Activated CD4-positive, alpha-beta T cell treated with anti-CD3 and anti-CD28 coated beads for 24 hours (primary cell): ENCODE measurements at regions not wholly inside any gene's neighbourhood (a gene's known extent, or its start where the extent isn't known, plus 50 kb on each side); places are given as distances from the start of the nearest gene placed in this dataset.

ENCODE experiments used
- DNase-seq, 2 donors: peaks; one replicate each; pipeline ENCODE4 v3.0.0-alpha.2; 2020; ENCODE audit warnings: low read depth in 2 of 2

DNA sequence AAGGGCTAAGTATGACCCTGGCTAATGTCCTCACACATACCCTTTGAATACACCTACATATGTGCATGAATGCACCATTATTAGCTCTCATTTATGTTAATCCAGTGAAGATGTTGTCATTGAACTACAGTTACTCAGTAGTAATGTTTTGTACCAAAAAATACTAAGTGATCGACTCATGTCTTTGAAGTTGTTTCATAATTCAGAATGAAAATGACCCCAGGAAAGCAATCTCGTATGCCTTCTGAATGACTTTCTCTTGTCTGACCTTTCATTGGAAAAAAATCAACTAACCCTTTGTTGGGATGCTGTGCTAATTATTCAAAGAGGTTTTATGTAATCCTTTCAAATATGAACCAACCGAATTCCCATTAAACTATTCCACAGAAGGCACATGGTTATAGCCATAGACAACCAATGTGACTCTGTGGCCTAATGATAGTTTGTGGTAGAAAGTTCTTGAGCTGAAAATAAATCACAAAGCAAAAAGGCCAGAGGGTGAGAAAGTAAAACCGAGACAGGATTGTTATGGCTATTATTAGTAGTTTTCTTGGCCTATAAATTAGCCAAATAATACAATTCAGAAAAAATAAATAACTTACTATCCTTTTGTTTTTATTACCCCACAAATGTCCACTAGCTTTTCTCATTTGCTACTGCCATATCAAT is 86.8 kb upstream of the STARD13 start:
- DNase-seq = no peak

DNA sequence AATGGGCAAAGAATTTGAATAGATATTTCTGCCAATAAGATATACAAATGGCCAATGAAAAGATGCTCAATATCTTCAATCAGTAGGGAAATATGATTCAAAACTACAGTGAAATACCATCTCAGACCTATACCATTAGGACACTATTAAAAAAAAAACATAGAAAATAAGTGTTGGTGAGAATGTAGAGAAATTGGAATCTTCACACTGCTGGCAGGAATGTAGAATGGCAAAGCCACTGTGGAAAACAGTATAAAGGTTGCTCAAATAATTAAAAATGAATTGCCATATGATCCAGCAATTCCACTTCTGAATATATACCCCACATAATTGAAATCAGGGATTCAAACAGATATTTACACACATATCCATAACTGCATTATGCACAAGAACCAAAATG is 88.1 kb upstream of the STARD13 start:
- DNase-seq = no peak

DNA sequence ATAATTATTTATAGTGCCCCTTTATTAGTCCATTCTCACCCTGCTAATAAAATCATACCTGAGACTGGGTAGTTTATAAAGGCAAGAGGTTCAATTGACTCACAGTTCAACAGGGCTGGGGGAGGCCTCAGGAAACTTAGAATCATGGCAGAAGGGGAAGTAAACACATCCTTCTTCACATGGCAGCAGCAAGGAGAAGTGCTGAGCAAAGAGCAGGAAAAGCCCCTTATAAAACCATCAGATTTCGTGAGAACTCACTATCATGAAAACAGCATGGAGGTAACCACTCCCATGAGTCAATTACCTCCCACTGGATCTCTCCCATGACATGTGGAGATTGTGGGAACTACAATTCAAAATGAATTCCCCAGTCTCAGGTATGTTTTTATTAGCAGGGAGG is 89.9 kb upstream of the STARD13 start:
- DNase-seq = no peak

DNA sequence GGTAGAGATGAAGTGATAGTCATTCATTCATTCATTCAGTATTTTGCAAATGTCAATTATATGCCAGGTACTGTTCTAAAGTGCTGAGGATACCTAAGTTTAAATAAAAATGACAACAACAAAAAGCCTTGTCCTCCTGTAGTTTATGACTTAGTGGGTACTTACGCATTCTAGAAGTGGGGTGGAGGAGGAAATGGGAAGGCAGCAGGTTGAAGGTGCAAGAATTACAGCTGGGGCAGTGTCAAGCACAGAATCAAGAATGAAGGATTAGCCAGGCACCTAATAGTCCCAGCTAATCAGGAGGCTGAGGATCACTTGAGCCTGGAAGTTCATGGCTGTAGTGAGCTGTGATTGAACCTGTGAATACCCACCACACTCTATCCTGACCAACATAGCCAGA is 90.7 kb upstream of the STARD13 start:
- no peak for DNase-seq

DNA sequence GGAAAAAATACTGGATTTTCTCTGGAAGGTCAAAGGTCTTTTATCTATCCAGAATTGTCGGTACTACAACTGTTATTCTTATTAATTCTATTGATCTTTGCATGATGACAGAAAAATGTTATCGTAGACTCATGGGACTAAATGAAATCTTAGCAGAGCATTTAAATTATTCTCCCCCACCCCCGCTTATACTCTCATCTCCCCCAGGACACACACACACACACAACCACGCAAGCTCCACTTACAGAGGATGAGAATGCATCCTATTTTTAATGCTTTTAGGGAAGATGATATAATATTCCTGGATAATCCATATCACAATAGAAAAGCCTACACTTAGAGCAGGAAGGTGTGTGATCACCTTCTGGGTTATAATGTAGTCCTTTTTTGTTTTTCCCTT is 91.9 kb upstream of the STARD13 start:
- DNase-seq = no peak

DNA sequence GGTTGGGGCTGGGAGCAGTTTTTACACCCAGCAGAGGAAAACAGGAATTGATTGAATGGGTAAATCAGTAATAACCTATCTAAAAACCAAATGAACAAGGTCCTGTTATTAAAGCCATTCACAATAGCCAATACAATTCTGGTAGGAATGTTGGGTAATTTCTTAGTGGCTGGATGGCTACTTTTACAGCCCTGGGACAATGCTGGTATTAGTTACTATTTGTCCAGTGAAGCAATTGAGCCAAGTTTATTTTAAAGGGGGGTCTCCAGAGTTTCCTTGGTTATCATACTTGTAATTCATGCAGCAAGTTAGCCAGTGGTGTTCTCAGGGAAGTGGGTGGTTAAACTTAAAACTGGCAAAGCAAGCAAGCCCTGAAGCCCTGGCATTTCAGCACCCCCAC is 92.3 kb upstream of the STARD13 start:
- DNase-seq = no peak

DNA sequence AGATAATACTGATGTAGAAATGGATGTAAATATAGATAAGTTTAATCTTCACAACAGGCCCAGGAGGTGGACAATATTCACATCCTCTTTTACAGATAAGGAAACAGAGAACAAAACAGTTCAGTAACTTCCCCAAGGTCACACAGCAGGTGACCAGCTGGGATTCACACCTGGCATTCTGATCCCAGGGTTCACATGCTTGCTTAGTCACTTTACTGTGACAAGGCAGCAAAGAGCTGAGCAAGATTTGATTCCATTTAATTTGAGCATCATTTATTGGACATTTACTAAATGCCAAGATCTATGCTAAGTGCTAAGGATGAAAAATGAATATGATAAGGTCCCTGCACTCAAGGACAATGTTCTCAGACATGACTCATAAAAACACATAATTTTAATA is 94.1 kb upstream of the STARD13 start:
- DNase-seq = no peak

DNA sequence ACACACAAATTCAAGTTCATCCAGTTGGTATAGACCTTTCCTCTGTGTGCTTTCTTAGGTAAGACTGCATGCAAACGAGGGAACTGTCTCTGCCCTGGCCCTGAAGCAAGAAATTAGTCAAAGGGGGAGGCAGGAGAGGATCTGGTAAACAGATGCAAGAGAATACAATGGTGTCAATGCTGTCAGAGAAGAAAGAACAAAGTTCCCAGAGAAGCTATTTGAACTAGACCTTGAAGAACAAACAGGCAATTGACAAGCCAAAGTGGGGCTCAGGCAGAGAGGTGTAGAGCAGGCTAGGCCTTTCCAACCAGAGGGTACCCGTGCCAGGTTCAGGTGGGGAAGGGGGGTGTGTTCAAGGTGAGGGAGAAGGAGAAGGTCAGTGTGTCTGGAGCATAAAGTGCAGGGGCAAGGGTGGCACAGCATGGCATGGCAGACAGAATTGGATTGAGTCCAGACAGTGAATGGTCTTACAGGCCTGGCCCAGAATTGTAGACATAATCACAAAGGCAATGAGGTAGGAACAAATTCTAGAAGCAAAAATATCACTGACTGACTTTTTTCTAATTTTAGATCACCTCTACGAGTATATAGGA is 95.0 kb upstream of the STARD13 start:
- DNase-seq = no peak

DNA sequence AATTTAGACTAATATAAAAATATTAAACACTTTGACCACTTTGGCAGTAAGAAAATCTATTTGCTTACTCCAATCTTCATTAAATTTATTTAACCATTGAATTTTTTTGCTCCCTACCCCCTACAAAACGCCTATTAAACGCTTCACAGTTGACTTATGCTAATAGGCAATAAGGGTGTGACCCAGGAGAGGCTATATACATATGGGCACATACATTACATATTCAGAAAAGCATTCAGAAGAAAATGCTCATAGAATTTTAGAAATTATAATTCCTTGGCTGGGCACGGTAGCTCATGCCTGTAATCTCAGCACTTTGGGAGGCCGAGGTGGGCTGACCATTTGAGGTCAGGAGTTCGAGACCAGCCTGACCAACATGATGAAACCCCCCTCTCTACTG is 95.6 kb upstream of the STARD13 start:
- DNase-seq = no peak

DNA sequence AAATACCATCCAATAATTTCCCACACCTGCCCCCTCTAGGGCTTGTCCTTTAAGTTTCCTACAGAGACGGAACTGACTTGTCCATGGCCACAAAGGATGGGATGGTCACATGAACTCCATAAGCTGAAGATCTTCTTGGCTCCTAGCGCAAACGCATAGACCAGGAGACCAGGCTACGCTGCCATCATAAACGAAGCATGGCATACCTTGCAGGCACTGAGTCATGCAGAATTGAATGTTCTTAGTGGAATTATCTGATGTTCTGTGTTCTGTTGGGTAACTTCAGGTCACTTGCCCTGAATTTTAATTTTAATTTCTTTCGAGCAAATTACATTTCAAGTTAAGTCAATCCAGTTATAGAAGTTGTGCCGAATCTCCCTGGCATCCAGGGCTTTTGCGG is 96.4 kb upstream of the STARD13 start:
- no peak for DNase-seq

DNA sequence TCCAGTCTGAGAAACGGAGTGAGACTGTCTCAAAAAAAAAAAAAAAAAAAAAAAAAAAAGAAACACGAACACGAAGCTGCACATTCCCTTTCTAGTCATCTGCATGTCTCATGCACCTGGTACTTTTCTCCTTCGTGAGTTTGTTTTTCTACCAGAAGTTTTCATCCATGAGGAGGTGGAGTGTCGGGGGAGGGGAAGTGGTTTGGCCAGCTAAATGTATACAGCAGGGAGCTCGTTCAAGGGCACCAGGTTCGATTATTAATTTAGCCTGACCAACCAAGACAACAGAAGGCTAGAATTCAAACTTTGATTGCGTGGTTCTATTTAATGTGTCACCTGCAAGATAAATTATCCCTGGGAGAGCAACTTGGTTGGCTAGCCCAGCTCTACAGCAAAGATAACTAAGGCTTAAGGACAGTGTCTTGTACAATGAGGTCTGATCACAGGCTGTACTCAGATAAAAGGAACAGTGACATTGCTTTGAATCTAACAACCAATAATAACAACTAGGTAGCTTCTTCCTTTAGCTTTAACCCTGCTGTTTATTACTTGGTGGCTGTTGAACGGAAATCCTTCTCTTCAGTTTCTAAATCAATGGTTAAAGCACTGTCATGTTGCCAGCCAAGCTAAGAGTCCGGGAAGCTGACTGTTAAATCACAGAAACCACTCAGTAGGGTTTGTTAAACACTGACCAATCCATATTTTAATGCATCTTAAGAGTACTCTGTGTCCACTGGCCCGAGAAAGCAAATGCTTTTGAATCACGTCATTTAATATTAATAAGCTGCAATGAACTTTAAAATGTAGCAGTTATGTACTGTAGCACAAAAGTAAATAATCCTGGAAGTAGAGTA is 98.4 kb upstream of the STARD13 start:
- no peak for DNase-seq

DNA sequence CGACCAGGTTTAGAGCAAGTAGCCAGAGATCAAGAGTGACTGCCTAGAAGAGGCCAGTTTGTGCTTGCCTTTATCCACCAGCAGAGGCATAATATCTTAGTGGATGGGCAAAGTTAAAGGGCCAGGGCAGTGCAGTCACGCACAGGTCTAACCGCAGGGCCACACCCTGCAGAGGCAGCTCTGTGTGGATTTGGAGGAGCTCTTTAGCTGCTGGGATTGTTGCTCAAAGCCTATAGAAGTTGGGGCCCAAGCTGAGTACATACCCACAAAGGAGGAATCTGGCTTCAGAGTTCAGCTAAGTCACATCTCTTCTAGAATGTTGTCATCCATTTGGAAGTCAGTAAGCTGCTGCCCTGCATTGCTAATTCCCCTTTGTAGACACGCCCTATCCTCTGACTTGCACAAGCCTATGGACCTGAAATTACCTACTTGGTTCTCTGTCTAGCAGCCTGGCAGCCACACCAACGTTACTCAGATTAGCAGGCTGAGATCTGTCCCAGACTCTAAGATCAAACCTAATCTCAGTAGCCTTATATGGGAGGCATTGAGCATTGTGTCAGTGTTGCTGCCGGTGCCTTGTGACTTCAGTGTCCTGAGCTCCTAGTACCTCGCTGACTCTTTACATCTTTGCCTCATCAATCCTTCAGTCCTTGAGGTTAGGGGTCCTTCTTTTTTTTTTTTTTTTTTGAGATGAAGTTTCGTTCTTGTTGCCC is 102.9 kb upstream of the STARD13 start:
- DNase-seq = no peak

DNA sequence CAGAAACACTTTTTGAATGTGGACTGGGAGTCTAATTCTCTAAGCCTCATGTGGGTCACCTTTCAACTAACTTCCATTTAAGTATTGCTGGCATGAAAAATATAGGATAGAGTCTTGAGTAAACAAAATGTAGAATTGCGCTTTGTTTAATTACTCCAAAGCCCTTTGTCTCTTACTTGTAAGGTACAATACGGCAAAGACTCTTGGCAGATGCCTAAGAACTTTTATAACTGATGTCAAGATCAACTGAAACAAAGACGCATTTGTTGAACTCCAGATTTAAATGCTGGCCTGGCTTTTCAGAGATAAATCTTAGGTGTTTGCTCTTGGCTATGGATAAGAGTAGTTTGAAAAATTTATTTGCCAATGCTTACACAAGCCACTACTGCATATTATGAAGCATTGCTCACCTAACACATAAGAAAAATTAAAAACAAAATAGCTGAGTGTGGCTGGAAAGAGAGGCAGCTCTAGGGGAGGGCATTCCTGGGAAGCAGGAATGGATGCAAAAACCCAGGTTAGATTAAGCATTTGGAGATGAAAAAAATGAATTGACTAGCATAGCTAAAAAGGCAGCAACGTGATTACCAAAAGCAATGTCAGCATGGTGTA is 107.3 kb upstream of the STARD13 start:
- DNase-seq = no peak

DNA sequence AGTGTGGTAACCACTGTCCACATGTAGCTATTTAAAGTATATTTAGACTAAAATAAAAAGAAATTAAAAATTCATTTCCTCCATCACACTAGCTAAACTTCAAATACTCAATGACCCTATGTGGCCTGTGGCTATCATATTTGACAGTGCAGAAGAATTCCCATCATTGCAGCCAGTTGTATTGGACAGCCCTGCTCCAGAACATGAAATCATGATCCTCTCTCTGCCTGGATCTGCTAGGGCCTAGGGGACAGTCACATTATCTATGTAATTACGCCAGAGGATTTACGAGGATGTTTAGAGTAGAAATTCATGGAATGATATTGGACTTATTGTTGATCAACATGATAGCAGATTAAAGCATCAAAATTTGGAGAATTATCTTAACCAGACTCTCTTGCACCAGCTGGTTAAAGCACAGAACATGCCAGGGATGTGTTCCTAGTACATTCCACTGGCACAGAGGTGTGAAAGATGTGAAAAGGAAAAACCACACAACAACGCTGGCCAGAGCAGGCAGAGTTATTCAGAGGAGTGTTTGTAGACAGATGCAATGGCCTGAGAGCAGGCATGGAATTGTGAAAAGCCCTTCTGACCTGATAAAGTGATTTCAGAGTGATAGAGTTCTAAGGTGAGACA is 108.9 kb upstream of the STARD13 start:
- no peak for DNase-seq

DNA sequence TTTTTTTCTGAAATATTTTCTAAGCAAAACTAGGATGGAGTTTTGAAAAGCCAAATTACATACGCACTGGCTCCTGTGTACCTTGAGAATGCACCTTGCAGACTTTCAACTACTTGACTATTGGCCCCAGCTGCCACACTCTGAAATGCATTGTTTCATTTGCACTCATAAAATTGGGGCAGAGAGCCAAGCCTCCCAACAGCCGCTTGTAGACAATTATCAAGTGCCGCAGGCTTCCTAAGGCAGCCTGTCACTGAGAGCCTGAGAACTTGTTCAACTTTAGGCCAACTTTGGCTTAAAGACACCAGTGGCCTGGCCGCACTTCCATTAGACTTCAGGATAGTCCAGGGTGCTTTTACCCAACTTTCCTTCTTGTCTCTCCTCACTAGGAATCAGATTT is 115.7 kb upstream of the STARD13 start:
- DNase-seq = no peak

DNA sequence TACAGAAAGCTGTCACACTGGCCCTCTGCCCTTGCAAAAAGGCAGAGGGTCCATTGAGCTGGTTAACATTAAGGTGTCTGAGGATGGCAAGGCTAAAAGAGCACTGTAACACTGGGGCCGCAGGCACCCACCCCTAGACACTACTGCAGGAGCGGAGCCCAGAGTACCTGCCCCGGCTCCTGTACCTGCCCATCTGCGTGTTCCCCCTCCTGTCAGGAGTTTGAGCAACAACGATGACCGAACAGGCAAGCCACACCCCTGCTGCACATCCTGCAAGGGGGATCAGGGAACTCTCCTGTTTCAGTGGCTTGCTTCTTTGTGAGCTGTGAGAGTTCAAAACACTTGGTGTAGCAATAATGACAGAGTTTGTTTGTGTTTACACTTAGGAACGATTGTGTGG is 117.4 kb upstream of the STARD13 start:
- DNase-seq = no peak

DNA sequence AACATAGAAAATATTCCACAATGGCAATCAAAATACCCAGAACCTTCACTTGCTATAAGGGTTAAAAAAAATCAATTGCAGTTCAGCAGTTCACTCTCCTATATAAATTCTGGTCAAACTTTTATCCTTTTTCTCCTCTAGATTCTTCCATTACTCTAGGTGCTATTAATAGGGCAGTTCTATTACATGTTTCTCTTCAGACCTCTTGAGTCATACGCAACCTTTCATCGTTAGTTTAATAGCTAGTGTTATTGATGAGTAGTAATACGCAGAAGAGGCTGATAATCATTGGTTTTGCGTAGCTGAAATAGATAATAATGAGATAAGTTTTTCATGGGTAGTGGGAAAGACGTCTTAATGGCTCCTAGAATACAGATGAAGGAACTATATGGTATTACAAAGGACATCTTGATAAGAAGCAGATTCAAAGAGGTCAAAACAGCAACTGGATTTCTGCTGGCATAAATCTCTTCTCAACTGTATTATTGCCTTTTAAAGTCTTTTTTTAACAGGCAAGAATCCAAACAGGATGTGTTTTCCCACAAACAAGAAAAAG is 118.3 kb upstream of the STARD13 start:
- no peak for DNase-seq

DNA sequence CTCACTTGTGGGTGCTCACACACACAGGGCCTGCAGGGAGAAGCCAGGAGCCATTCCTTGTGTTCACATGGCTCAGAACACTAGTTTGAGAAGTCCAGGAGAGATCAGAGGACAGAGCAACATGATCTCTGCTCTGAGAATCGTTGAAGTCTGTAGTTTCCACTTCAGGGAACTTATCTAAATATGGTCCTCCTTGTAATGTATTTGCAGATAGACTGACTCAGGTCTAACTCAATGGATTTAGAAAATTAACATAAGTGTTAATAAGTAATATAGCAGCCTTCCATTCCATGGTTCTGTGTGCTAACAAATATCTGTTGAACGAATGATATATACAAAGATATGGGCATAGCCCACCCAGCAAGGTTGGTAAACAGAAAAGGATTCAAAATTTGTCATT is 119.8 kb upstream of the STARD13 start:
- DNase-seq = no peak

DNA sequence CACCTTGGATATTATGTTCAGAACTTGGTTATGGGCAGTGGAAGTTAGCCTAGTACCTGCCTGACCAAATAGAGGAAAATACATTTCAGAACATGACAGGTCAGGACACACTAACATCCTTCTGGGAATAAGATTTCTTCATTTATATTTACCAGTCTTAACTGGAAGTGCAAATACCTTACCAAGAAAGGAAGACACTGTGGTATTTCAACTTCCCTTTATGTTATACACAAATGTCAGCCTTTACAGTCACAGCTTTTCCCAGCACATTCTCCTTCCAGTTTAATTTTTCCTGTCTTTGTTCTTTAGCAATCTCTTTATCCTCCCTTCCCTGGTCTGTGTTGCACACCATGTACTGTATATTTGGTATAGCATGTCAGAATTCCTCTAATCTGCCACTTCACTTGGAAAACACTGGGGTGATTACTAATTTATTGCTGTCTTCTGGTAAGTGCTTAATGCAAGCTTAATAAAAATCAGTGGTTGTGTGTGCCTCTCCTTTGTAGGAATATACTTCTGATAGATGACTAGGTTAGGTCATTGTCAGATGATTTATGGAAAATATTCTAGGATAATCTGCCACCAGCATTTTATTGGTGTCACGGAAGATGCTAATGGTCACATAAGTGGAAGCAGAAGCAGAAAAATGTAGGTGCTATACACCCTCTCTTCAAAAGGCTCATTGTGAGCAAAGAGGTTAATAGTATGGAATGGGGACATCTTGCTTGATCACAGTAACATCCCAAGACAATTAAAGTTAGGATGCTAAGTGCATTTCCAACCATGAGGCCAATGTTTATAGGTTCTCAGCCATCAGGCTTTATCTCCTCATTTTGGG is 124.3 kb upstream of the STARD13 start:
- DNase-seq = no peak

DNA sequence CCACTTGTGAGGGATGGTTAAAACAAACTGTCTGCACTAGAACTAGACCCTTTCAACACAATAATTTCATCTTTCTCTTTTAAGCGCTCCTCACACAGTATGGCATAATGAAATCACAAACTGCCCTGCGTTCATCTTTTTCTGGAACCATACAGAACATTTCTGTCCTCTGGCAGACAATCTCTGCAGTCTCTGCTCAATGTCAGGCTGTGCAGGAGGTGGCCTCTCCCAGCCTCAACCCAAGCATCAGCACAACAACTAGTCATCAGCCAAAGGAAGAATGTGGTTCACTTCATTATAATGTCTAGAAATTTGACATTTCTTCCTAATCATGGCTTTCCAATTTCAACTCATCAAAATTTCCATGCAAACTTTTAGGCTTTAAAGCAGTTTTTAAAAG is 125.1 kb upstream of the STARD13 start:
- DNase-seq = no peak
